K562 (cell line): ENCODE measurements at regions not wholly inside any gene's neighbourhood (a gene's known extent, or its start where the extent isn't known, plus 50 kb on each side); places are given as distances from the start of the nearest gene placed in this dataset.

Experiments
- BCOR ChIP-seq: fragments of 450-650 bp; IDR thresholded peaks from 2 replicates; pipeline ENCODE4 v1.6.1; 2016
- KAT2B ChIP-seq: IDR thresholded peaks from one replicate; pipeline ENCODE4 v1.6.1; 2012; ENCODE audit warnings: low read depth, mild to moderate bottlenecking, control low read depth, inconsistent platforms, low read length, moderate library complexity
- NCOA4 ChIP-seq: fragments of 450-650 bp; IDR thresholded peaks from 2 replicates; pipeline ENCODE4 v1.6.1; 2018; ENCODE audit warnings: mild to moderate bottlenecking; ENCODE audit not compliant: partially characterized antibody
- PYGO2 ChIP-seq: fragments of 450-650 bp; IDR thresholded peaks from 2 replicates; pipeline ENCODE4 v1.6.1; 2016; ENCODE audit warnings: mild to moderate bottlenecking, missing genetic modification characterization, moderate library complexity, missing compliant biosample characterization
- RNF219 ChIP-seq: fragments of 250-450 bp; sonication (Bioruptor Pico); IDR thresholded peaks from 2 replicates; pipeline ENCODE4 v1.5.0; 2022; ENCODE audit warnings: mild to moderate bottlenecking
- SMAD4 ChIP-seq: fragments of 250-450 bp; sonication (Bioruptor Pico); conservative IDR thresholded peaks from 2 replicates; pipeline ENCODE4 v1.8.0; 2021; ENCODE audit warnings: inconsistent platforms, mild to moderate bottlenecking, moderate library complexity
- TAF7 ChIP-seq: fragments of 450-650 bp; IDR thresholded peaks from 2 replicates; pipeline ENCODE4 v1.6.1; 2016; ENCODE audit warnings: missing genetic modification characterization, missing compliant biosample characterization
- ZNF280B ChIP-seq: fragments of 250-450 bp; sonication (Bioruptor Pico); IDR thresholded peaks from 2 replicates; pipeline ENCODE4 v1.5.1; 2021; ENCODE audit warnings: mild to moderate bottlenecking
- ZNF444 ChIP-seq: fragments of 250-450 bp; sonication (Bioruptor Pico); IDR thresholded peaks from 2 replicates; pipeline ENCODE4 v1.4.0; 2020; ENCODE audit warnings: mild to moderate bottlenecking, moderate library complexity
- TF ChIP-seq, protein P1 (sequence below), 2 experiments: fragments of 450-650 bp in 1 of 2; IDR thresholded peaks; 2 replicates each; pipeline ENCODE4 v1.6.1; 2011 to 2017; ENCODE audit warnings: low read depth in 2 of 2, antibody characterized with exemption in 1 of 2, borderline replicate concordance in 1 of 2, low read length in 1 of 2, mild to moderate bottlenecking in 1 of 2, mixed read lengths in 1 of 2; ENCODE audit not compliant: control insufficient read depth in 1 of 2
- TF ChIP-seq, protein P2 (sequence below): sonication (generic); formaldehyde crosslinking; IDR thresholded peaks from 2 replicates; pipeline ENCODE4 v1.8.1; 2023; ENCODE audit warnings: mild to moderate bottlenecking, missing genetic modification reagents
- TF ChIP-seq, protein P3 (sequence below): sonication (generic); formaldehyde crosslinking; IDR thresholded peaks from 2 replicates; pipeline ENCODE4 v1.9.0; 2022; ENCODE audit warnings: mild to moderate bottlenecking, missing genetic modification reagents
- TF ChIP-seq, protein P4 (sequence below): fragments of 450-650 bp; IDR thresholded peaks from 2 replicates; pipeline ENCODE4 v1.6.1; 2016; ENCODE audit warnings: antibody characterized with exemption

GRCh38 chr15:92809064-92809879, 90.9 kb upstream of the CHD2 start (continued):
- TF ChIP-seq, protein P1, sequence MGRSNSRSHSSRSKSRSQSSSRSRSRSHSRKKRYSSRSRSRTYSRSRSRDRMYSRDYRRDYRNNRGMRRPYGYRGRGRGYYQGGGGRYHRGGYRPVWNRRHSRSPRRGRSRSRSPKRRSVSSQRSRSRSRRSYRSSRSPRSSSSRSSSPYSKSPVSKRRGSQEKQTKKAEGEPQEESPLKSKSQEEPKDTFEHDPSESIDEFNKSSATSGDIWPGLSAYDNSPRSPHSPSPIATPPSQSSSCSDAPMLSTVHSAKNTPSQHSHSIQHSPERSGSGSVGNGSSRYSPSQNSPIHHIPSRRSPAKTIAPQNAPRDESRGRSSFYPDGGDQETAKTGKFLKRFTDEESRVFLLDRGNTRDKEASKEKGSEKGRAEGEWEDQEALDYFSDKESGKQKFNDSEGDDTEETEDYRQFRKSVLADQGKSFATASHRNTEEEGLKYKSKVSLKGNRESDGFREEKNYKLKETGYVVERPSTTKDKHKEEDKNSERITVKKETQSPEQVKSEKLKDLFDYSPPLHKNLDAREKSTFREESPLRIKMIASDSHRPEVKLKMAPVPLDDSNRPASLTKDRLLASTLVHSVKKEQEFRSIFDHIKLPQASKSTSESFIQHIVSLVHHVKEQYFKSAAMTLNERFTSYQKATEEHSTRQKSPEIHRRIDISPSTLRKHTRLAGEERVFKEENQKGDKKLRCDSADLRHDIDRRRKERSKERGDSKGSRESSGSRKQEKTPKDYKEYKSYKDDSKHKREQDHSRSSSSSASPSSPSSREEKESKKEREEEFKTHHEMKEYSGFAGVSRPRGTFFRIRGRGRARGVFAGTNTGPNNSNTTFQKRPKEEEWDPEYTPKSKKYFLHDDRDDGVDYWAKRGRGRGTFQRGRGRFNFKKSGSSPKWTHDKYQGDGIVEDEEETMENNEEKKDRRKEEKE (IDR thresholded peaks at IDR 0.05; ENCODE audit: borderline replicate concordance in 1 of 2, control insufficient read depth in 1 of 2, low read depth in 2 of 2, low read length in 1 of 2): peak in 1 of 2 experiments; percentile 91; a peak in 1 of 4 replicates
- TF ChIP-seq KAT2B: peak; percentile 94
- TF ChIP-seq, protein P2, sequence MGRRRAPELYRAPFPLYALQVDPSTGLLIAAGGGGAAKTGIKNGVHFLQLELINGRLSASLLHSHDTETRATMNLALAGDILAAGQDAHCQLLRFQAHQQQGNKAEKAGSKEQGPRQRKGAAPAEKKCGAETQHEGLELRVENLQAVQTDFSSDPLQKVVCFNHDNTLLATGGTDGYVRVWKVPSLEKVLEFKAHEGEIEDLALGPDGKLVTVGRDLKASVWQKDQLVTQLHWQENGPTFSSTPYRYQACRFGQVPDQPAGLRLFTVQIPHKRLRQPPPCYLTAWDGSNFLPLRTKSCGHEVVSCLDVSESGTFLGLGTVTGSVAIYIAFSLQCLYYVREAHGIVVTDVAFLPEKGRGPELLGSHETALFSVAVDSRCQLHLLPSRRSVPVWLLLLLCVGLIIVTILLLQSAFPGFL: 0 out of 2 replicates have a peak, but pooled peaks have one; percentile 43
- TF ChIP-seq BCOR: no peak; the same call in 1 of the 2 replicates
- TF ChIP-seq, protein P3, sequence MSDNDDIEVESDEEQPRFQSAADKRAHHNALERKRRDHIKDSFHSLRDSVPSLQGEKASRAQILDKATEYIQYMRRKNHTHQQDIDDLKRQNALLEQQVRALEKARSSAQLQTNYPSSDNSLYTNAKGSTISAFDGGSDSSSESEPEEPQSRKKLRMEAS: peak; percentile 98
- TF ChIP-seq RNF219 (CRISPR knock-in tag): no peak
- no peak for TF ChIP-seq ZNF280B (CRISPR knock-in tag)
- TF ChIP-seq, protein P4, sequence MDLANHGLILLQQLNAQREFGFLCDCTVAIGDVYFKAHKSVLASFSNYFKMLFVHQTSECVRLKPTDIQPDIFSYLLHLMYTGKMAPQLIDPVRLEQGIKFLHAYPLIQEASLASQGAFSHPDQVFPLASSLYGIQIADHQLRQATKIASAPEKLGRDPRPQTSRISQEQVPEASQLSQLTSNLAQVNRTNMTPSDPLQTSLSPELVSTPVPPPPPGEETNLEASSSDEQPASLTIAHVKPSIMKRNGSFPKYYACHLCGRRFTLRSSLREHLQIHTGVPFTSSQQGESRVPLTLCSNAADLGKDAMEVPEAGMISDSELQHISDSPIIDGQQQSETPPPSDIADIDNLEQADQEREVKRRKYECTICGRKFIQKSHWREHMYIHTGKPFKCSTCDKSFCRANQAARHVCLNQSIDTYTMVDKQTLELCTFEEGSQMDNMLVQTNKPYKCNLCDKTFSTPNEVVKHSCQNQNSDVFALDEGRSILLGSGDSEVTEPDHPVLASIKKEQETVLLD: peak; percentile 26; the same call in 1 of the 2 replicates
- no peak for TF ChIP-seq NCOA4
- no peak for TF ChIP-seq PYGO2 (tag)
- TF ChIP-seq ZNF444 (CRISPR knock-in tag): no peak
- TF ChIP-seq TAF7 (tag): peak; percentile 35; the same call in 1 of the 2 replicates
- peak; percentile 87 for TF ChIP-seq SMAD4 (CRISPR knock-in tag)
